ENCODE measurements at regions not wholly inside any gene's neighbourhood (a gene's known extent, or its start where the extent isn't known, plus 50 kb on each side); places are given as distances from the start of the nearest gene placed in this dataset.

- DNase-seq (ENCODE audit: low read depth in 1 of 2, low spot score in 1 of 2) = no peak
- no peak overlapping the region for H3K27ac ChIP-seq (replicated peaks)
- H3K4me3 ChIP-seq (replicated peaks; ENCODE audit: insufficient read depth, low read length) = no peak overlapping the region
- no peak for TF ChIP-seq SPI1 (IDR thresholded peaks at IDR 0.05; ENCODE audit: borderline replicate concordance, low read depth)
- no peak for TF ChIP-seq REST (IDR thresholded peaks at IDR 0.05; ENCODE audit: insufficient replicate concordance, low read depth)
- no peak for TF ChIP-seq GABPA (IDR thresholded peaks at IDR 0.05; ENCODE audit: low read depth)
- TF ChIP-seq POLR2AphosphoS5 (IDR thresholded peaks at IDR 0.05; ENCODE audit: low read depth) = no peak
- TF ChIP-seq CTCF (IDR thresholded peaks at IDR 0.05; ENCODE audit: insufficient read depth, low read length) = no peak
- H3K27me3 ChIP-seq (ENCODE audit: insufficient read depth, poor library complexity, severe bottlenecking) = no peaks in the 10 kb centered on the region
These were observed 396.2 kb downstream of the ZNF516 start for GRCh38 chr18:76098674-76099411.

- Histone ChIP-seq H3K27me3 (ENCODE audit: insufficient read depth, poor library complexity, severe bottlenecking) (no peaks in the 10 kb centered on the region), H3K27ac (replicated peaks) (no peak overlapping the region), H3K4me3 (replicated peaks; ENCODE audit: insufficient read depth, low read length) (no peak overlapping the region)
- DNase-seq (ENCODE audit: low read depth in 1 of 2, low spot score in 1 of 2) = no peak
- TF ChIP-seq GABPA (IDR thresholded peaks at IDR 0.05; ENCODE audit: low read depth) (no peak), SPI1 (IDR thresholded peaks at IDR 0.05; ENCODE audit: borderline replicate concordance, low read depth) (no peak), POLR2AphosphoS5 (IDR thresholded peaks at IDR 0.05; ENCODE audit: low read depth) (no peak), CTCF (IDR thresholded peaks at IDR 0.05; ENCODE audit: insufficient read depth, low read length) (no peak), REST (IDR thresholded peaks at IDR 0.05; ENCODE audit: insufficient replicate concordance, low read depth) (no peak)
These were observed 413.5 kb downstream of the ZNF516 start for GRCh38 chr18:76081536-76081935.

GRCh38 chr18:76080430-76080829 lies 414.6 kb downstream of the ZNF516 start:
- Histone ChIP-seq H3K27me3 (ENCODE audit: insufficient read depth, poor library complexity, severe bottlenecking) (no peaks in the 10 kb centered on the region), H3K27ac (replicated peaks) (no peak overlapping the region), H3K4me3 (replicated peaks; ENCODE audit: insufficient read depth, low read length) (no peak overlapping the region)
- no peak for TF ChIP-seq REST (IDR thresholded peaks at IDR 0.05; ENCODE audit: insufficient replicate concordance, low read depth)
- TF ChIP-seq GABPA (IDR thresholded peaks at IDR 0.05; ENCODE audit: low read depth) = no peak
- no peak for TF ChIP-seq SPI1 (IDR thresholded peaks at IDR 0.05; ENCODE audit: borderline replicate concordance, low read depth)
- TF ChIP-seq POLR2AphosphoS5 (IDR thresholded peaks at IDR 0.05; ENCODE audit: low read depth) = no peak
- no peak for TF ChIP-seq CTCF (IDR thresholded peaks at IDR 0.05; ENCODE audit: insufficient read depth, low read length)
- no peak for DNase-seq (ENCODE audit: low read depth in 1 of 2, low spot score in 1 of 2)

All from HL-60 (cell line).